Astrocyte (in vitro differentiated cells and primary cell): ENCODE measurements at regions not wholly inside any gene's neighbourhood (a gene's known extent, or its start where the extent isn't known, plus 50 kb on each side); places are given as distances from the start of the nearest gene placed in this dataset.
A peak's percentile ranks its signal among the peaks of the same experiment; 100 is the strongest.

Experiments used
- DNase-seq: peaks from one replicate; pipeline ENCODE4 v3.0.0-alpha.2; 2010; ENCODE audit warnings: low read depth
- FAIRE-seq: peaks from 2 replicates; lab custom pipeline; 2011; peaks lifted over from hg19 to GRCh38; lab: Jason Lieb, UNC
- H2AFZ ChIP-seq: 2 replicates; pipeline ENCODE4 v1.6.0; 2012; ENCODE audit warnings: low read depth, low read length, inconsistent platforms
- H3K27ac ChIP-seq: 2 replicates; pipeline ENCODE4 v1.5.1; 2011; ENCODE audit warnings: low read depth, low read length, inconsistent platforms
- H3K27me3 ChIP-seq: 2 replicates; pipeline ENCODE4 v1.6.0; 2011; ENCODE audit warnings: low read length, inconsistent platforms; ENCODE audit not compliant: insufficient read depth
- H3K36me3 ChIP-seq: 2 replicates; pipeline ENCODE4 v1.5.1; 2011; ENCODE audit warnings: low read length, inconsistent platforms; ENCODE audit not compliant: insufficient read depth
- H3K4me1 ChIP-seq: 2 replicates; pipeline ENCODE4 v1.5.1; 2011; ENCODE audit warnings: low read length, inconsistent platforms; ENCODE audit not compliant: insufficient read depth
- H3K4me2 ChIP-seq: 2 replicates; pipeline ENCODE4 v1.6.0; 2012; ENCODE audit warnings: low read length, inconsistent platforms
- H3K4me3 ChIP-seq: 2 replicates; pipeline ENCODE4 v1.5.1; 2011; ENCODE audit warnings: low read depth, mild to moderate bottlenecking, low read length, inconsistent platforms; ENCODE audit not compliant: insufficient read depth
- H3K79me2 ChIP-seq: 2 replicates; pipeline ENCODE4 v1.6.0; 2012; ENCODE audit warnings: mild to moderate bottlenecking, low read length, inconsistent platforms; ENCODE audit not compliant: insufficient read depth
- H3K9ac ChIP-seq: 2 replicates; pipeline ENCODE4 v1.6.0; 2012; ENCODE audit warnings: mild to moderate bottlenecking, low read length, inconsistent platforms
- H3K9me3 ChIP-seq: 2 replicates; pipeline ENCODE4 v1.5.1; 2012; ENCODE audit warnings: low read depth, mild to moderate bottlenecking, low read length, inconsistent platforms; ENCODE audit not compliant: insufficient read depth
- H4K20me1 ChIP-seq: 2 replicates; pipeline ENCODE4 v1.6.0; 2012; ENCODE audit warnings: low read length, inconsistent platforms; ENCODE audit not compliant: insufficient read depth
- H3K27ac Mint-ChIP-seq: one replicate; pipeline ENCODE4 v1.8.0; 2021; ENCODE audit warnings: mild to moderate bottlenecking, mixed read lengths; ENCODE audit not compliant: unreplicated experiment
- H3K27me3 Mint-ChIP-seq: one replicate; pipeline ENCODE4 v1.8.0; 2021; ENCODE audit warnings: low read depth, mixed read lengths; ENCODE audit not compliant: unreplicated experiment
- H3K36me3 Mint-ChIP-seq: one replicate; pipeline ENCODE4 v1.8.0; 2021; ENCODE audit warnings: low read depth, mixed read lengths; ENCODE audit not compliant: unreplicated experiment
- H3K4me1 Mint-ChIP-seq: one replicate; pipeline ENCODE4 v1.8.0; 2021; ENCODE audit warnings: low read depth, mixed read lengths; ENCODE audit not compliant: unreplicated experiment
- H3K4me3 Mint-ChIP-seq: one replicate; pipeline ENCODE4 v1.8.0; 2021; ENCODE audit warnings: mild to moderate bottlenecking, moderate library complexity, mixed read lengths; ENCODE audit not compliant: unreplicated experiment
- H3K9me3 Mint-ChIP-seq: one replicate; pipeline ENCODE4 v1.8.0; 2021; ENCODE audit warnings: mild to moderate bottlenecking, mixed read lengths; ENCODE audit not compliant: unreplicated experiment
- CTCF ChIP-seq: IDR thresholded peaks from 2 replicates; pipeline ENCODE4 v1.5.1; 2011; ENCODE audit warnings: low read depth, mild to moderate bottlenecking, inconsistent platforms, low read length, moderate library complexity; ENCODE audit not compliant: insufficient read depth
- EZH2 ChIP-seq: IDR thresholded peaks from 2 replicates; pipeline ENCODE4 v1.6.1; 2012; ENCODE audit warnings: mild to moderate bottlenecking, low read length, inconsistent platforms; ENCODE audit not compliant: insufficient read depth

DNA sequence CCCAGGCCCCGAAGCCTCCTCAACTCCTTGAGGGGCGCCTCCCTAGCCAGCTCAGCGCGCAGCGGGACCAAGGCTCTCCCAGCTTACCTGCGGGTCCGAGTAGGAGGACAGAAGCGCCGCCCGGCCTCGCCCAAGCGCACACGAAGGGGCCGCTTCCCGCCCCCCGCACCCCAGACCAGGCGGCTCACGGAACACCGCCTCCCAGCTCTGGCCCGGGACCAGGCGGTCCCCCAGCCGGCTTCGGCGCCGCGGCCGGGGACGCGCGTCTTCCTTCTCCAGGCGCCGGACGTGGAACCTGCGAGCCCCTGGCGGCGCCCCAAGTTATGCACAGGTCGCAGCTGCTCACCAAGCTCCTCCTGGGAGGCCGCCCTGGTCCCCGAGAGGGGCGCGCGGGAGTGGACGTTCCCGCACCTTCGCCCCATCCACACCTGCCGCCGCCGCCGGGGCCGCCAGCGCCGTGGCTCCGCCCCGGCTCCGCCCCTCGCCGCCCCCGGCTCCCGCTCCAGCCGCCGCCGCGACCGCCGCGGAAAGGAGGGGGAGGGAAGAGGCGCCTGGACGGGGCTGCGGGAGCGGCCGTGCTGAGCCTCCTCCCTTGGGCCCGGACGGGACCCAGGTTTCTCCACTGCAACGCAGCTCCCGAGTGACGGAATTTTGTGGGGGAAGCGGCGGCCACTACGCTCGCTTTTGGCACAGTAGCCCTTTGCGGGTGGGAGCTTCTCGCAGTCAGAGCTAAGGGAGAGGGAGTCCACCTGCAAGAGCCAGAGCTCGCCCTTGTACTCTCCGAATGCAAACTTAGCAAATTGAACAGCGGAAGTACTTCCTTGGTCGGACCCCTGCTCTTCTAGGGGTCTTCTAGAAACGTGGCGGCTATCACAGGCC is 77.5 kb upstream of the IFNE start:
- Histone ChIP-seq H3K79me2 (peaks cover 92% of the 10 kb centered on the region), H3K27me3 (no peaks in the 10 kb centered on the region), H3K27ac (peak overlapping the region; percentile 92), H3K36me3 (no peaks in the 10 kb centered on the region), H3K9ac (peak overlapping the region; percentile 98), H4K20me1 (peaks cover 4% of the 10 kb centered on the region), H3K4me1 (peaks cover 8% of the 10 kb centered on the region), H2AFZ (peak overlapping the region; percentile 80), H3K4me2 (peak overlapping the region; percentile 90), H3K9me3 (no peaks in the 10 kb centered on the region), H3K4me3 (peak overlapping the region; percentile 96)
- peaks cover 22% of the 10 kb centered on the region for H3K4me1 Mint-ChIP-seq
- peak overlapping the region; percentile 82 for H3K27ac Mint-ChIP-seq
- DNase-seq (peak; percentile 81), FAIRE-seq (no peak)
- no peaks in the 10 kb centered on the region for H3K9me3 Mint-ChIP-seq
- peak overlapping the region; percentile 94 for H3K4me3 Mint-ChIP-seq
- no peaks in the 10 kb centered on the region for H3K27me3 Mint-ChIP-seq
- no peaks in the 10 kb centered on the region for H3K36me3 Mint-ChIP-seq
- TF ChIP-seq EZH2 (no peak), CTCF (no peak)

DNA sequence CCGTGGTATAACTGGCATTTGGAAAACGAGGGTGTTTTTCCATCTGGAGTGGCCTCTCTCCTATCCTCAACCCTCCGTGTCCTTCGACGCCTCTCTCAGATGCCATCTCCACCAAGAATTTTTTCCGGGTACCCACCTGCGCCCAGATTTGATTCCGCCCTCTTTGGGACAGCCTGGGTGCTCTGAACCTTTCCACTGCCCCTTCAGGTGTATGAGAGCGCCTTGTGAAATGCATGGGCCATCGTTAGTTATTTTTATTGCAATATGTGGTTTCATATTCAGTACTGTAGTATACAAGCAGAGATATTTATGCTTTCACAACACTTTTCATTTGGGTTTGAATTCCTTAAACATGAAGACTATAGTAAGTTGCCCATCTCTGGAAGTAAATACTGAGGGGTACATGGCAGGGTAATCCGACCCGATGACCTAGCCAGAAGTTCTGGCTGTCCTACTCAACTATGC is 78.2 kb upstream of the IFNE start:
- H3K4me3 ChIP-seq: peak overlapping the region; percentile 96
- TF ChIP-seq EZH2 (no peak), CTCF (no peak)
- peaks cover 13% of the 10 kb centered on the region for H3K4me1 ChIP-seq
- H3K79me2 ChIP-seq: peaks cover 86% of the 10 kb centered on the region
- peaks cover 25% of the 10 kb centered on the region for H3K4me1 Mint-ChIP-seq
- H2AFZ ChIP-seq: peak overlapping the region; percentile 80
- H3K4me3 Mint-ChIP-seq: peak overlapping the region; percentile 84
- H3K4me2 ChIP-seq: peak overlapping the region; percentile 90
- H3K9ac ChIP-seq: peak overlapping the region; percentile 98
- H3K27ac Mint-ChIP-seq: peak overlapping the region; percentile 82
- H4K20me1 ChIP-seq: peaks cover 4% of the 10 kb centered on the region
- no peaks in the 10 kb centered on the region for H3K9me3 Mint-ChIP-seq
- no peaks in the 10 kb centered on the region for H3K36me3 Mint-ChIP-seq
- H3K9me3 ChIP-seq: no peaks in the 10 kb centered on the region
- H3K27me3 ChIP-seq: no peaks in the 10 kb centered on the region
- H3K27me3 Mint-ChIP-seq: no peaks in the 10 kb centered on the region
- DNase-seq (no peak), FAIRE-seq (no peak)
- peak overlapping the region; percentile 92 for H3K27ac ChIP-seq
- no peaks in the 10 kb centered on the region for H3K36me3 ChIP-seq

DNA sequence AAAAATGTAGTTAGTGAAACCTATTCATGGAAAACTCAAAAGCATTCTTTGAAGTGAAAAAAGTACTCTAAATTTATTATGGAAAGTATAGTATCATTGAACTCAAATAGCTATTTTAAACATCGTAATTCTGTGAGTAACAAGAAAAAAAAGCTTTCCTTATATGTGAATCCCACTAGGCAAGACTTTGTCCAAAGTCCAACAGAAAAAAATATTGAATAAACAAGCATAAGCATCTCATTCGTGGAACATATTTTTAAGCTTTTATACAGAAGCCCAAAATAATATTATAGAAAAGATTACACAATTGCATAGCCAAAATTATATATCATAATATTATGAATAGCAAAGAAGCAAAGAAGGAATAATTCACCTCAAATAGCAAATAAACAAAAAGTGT is 79.4 kb upstream of the IFNE start:
- H3K4me1 Mint-ChIP-seq: peaks cover 25% of the 10 kb centered on the region
- Histone ChIP-seq H3K4me2 (no peak overlapping the region), H3K4me3 (no peak overlapping the region), H3K27me3 (no peaks in the 10 kb centered on the region), H3K36me3 (no peaks in the 10 kb centered on the region), H3K79me2 (peaks cover 84% of the 10 kb centered on the region), H3K9me3 (no peaks in the 10 kb centered on the region), H3K4me1 (peaks cover 19% of the 10 kb centered on the region), H2AFZ (no peak overlapping the region), H3K9ac (no peak overlapping the region), H3K27ac (no peak overlapping the region), H4K20me1 (no peaks in the 10 kb centered on the region)
- H3K4me3 Mint-ChIP-seq: no peak overlapping the region
- no peak for FAIRE-seq
- no peaks in the 10 kb centered on the region for H3K36me3 Mint-ChIP-seq
- no peak for DNase-seq
- no peak overlapping the region for H3K27ac Mint-ChIP-seq
- TF ChIP-seq CTCF: no peak
- no peak for TF ChIP-seq EZH2
- no peaks in the 10 kb centered on the region for H3K27me3 Mint-ChIP-seq
- H3K9me3 Mint-ChIP-seq: no peaks in the 10 kb centered on the region
